ENCODE measurements at regions not wholly inside any gene's neighbourhood (a gene's known extent, or its start where the extent isn't known, plus 50 kb on each side); places are given as distances from the start of the nearest gene placed in this dataset.

GRCh38 chrX:110425222-110426154 is 66.8 kb downstream of the RTL9 start:
- no peak for TF ChIP-seq CTCF (IDR thresholded peaks at IDR 0.05)
- no peak for TF ChIP-seq POLR2A (IDR thresholded peaks at IDR 0.05)

Data from right lobe of liver (tissue), 4 donors.